Astrocyte (in vitro differentiated cells and primary cell): ENCODE measurements at regions not wholly inside any gene's neighbourhood (a gene's known extent, or its start where the extent isn't known, plus 50 kb on each side); places are given as distances from the start of the nearest gene placed in this dataset.

Source experiments
- DNase-seq: peaks from one replicate; pipeline ENCODE4 v3.0.0-alpha.2; 2010; ENCODE audit warnings: low read depth
- FAIRE-seq: peaks from 2 replicates; lab custom pipeline; 2011; peaks lifted over from hg19 to GRCh38; lab: Jason Lieb, UNC
- H2AFZ ChIP-seq: 2 replicates; pipeline ENCODE4 v1.6.0; 2012; ENCODE audit warnings: low read depth, low read length, inconsistent platforms
- H3K27ac ChIP-seq: 2 replicates; pipeline ENCODE4 v1.5.1; 2011; ENCODE audit warnings: low read depth, low read length, inconsistent platforms
- H3K27me3 ChIP-seq: 2 replicates; pipeline ENCODE4 v1.6.0; 2011; ENCODE audit warnings: low read length, inconsistent platforms; ENCODE audit not compliant: insufficient read depth
- H3K36me3 ChIP-seq: 2 replicates; pipeline ENCODE4 v1.5.1; 2011; ENCODE audit warnings: low read length, inconsistent platforms; ENCODE audit not compliant: insufficient read depth
- H3K4me1 ChIP-seq: 2 replicates; pipeline ENCODE4 v1.5.1; 2011; ENCODE audit warnings: low read length, inconsistent platforms; ENCODE audit not compliant: insufficient read depth
- H3K4me2 ChIP-seq: 2 replicates; pipeline ENCODE4 v1.6.0; 2012; ENCODE audit warnings: low read length, inconsistent platforms
- H3K4me3 ChIP-seq: 2 replicates; pipeline ENCODE4 v1.5.1; 2011; ENCODE audit warnings: low read depth, mild to moderate bottlenecking, low read length, inconsistent platforms; ENCODE audit not compliant: insufficient read depth
- H3K79me2 ChIP-seq: 2 replicates; pipeline ENCODE4 v1.6.0; 2012; ENCODE audit warnings: mild to moderate bottlenecking, low read length, inconsistent platforms; ENCODE audit not compliant: insufficient read depth
- H3K9ac ChIP-seq: 2 replicates; pipeline ENCODE4 v1.6.0; 2012; ENCODE audit warnings: mild to moderate bottlenecking, low read length, inconsistent platforms
- H3K9me3 ChIP-seq: 2 replicates; pipeline ENCODE4 v1.5.1; 2012; ENCODE audit warnings: low read depth, mild to moderate bottlenecking, low read length, inconsistent platforms; ENCODE audit not compliant: insufficient read depth
- H4K20me1 ChIP-seq: 2 replicates; pipeline ENCODE4 v1.6.0; 2012; ENCODE audit warnings: low read length, inconsistent platforms; ENCODE audit not compliant: insufficient read depth
- H3K27ac Mint-ChIP-seq: one replicate; pipeline ENCODE4 v1.8.0; 2021; ENCODE audit warnings: mild to moderate bottlenecking, mixed read lengths; ENCODE audit not compliant: unreplicated experiment
- H3K27me3 Mint-ChIP-seq: one replicate; pipeline ENCODE4 v1.8.0; 2021; ENCODE audit warnings: low read depth, mixed read lengths; ENCODE audit not compliant: unreplicated experiment
- H3K36me3 Mint-ChIP-seq: one replicate; pipeline ENCODE4 v1.8.0; 2021; ENCODE audit warnings: low read depth, mixed read lengths; ENCODE audit not compliant: unreplicated experiment
- H3K4me1 Mint-ChIP-seq: one replicate; pipeline ENCODE4 v1.8.0; 2021; ENCODE audit warnings: low read depth, mixed read lengths; ENCODE audit not compliant: unreplicated experiment
- H3K4me3 Mint-ChIP-seq: one replicate; pipeline ENCODE4 v1.8.0; 2021; ENCODE audit warnings: mild to moderate bottlenecking, moderate library complexity, mixed read lengths; ENCODE audit not compliant: unreplicated experiment
- H3K9me3 Mint-ChIP-seq: one replicate; pipeline ENCODE4 v1.8.0; 2021; ENCODE audit warnings: mild to moderate bottlenecking, mixed read lengths; ENCODE audit not compliant: unreplicated experiment
- EZH2 ChIP-seq: IDR thresholded peaks from 2 replicates; pipeline ENCODE4 v1.6.1; 2012; ENCODE audit warnings: mild to moderate bottlenecking, low read length, inconsistent platforms; ENCODE audit not compliant: insufficient read depth
- TF ChIP-seq, protein P1 (sequence below): IDR thresholded peaks from 2 replicates; pipeline ENCODE4 v1.5.1; 2011; ENCODE audit warnings: low read depth, mild to moderate bottlenecking, inconsistent platforms, low read length, moderate library complexity; ENCODE audit not compliant: insufficient read depth

DNA sequence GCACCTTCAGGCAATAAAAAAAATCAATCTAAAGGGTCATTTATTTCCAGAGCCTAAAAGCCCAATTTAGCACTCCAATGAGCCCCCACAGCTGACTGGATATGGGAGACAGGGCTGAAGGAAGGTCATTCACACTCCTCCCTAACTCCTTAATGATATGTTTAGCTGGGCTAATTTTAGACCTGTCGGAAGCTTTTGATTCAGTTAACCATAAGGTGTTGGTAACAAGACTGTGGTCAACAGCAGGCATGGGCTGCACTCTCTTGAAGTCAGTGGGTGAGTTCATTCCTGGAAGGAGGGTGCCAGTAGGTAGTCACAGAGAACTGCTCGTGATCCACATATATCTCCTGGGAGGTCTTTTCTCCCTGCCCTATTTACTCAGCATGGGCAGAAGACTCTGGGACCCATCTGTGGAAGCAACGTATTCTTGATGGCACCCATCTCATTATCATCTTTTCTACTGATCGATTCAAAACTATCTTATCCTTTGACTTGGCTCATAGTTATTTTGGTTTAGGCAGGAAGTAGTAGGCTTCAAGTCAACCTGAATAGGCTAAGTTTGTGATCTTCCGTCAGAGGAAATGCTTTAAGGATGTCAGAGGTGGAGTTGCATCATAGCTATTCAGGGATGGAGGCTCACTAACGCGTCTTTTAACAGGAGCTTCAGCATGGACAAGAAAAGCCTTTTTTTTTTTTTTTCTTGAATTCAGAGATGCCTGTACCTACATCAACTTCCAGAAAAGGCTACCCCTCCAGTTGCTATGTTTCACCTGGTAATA, 367.7 kb upstream of the SLC30A5 start:
- TF ChIP-seq, protein P1, sequence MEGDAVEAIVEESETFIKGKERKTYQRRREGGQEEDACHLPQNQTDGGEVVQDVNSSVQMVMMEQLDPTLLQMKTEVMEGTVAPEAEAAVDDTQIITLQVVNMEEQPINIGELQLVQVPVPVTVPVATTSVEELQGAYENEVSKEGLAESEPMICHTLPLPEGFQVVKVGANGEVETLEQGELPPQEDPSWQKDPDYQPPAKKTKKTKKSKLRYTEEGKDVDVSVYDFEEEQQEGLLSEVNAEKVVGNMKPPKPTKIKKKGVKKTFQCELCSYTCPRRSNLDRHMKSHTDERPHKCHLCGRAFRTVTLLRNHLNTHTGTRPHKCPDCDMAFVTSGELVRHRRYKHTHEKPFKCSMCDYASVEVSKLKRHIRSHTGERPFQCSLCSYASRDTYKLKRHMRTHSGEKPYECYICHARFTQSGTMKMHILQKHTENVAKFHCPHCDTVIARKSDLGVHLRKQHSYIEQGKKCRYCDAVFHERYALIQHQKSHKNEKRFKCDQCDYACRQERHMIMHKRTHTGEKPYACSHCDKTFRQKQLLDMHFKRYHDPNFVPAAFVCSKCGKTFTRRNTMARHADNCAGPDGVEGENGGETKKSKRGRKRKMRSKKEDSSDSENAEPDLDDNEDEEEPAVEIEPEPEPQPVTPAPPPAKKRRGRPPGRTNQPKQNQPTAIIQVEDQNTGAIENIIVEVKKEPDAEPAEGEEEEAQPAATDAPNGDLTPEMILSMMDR = no peak
- no peaks in the 10 kb centered on the region for H3K9me3 Mint-ChIP-seq

DNA sequence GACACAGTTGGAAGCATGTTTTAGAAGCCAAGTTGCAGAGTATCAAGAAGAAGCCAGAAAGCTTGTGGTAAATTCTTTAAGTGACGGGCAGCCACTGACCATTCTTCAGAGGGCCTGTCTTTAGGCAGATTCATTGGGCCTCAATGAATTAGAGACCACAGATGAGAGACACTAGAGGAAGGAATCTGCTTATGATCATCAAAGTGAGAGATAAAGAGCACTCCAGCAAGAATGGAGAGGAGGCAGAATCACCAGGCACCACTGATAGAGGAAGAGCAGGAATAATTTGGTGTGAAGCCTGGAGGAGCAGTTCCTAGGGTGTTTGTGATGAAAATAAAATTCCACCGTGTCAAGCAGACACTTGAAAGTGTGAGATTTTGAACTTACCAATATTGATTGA, 365.9 kb upstream of the SLC30A5 start:
- H3K4me1 ChIP-seq = peaks cover 11% of the 10 kb centered on the region
- Mint-ChIP-seq H3K4me1 (peaks cover 16% of the 10 kb centered on the region), H3K36me3 (no peaks in the 10 kb centered on the region), H3K27ac (no peak overlapping the region), H3K27me3 (no peaks in the 10 kb centered on the region), H3K9me3 (no peaks in the 10 kb centered on the region), H3K4me3 (no peak overlapping the region)
- no peaks in the 10 kb centered on the region for H3K27me3 ChIP-seq
- H3K27ac ChIP-seq = no peak overlapping the region
- FAIRE-seq (no peak), DNase-seq (peak; percentile 18)
- H3K4me2 ChIP-seq = no peak overlapping the region
- H3K36me3 ChIP-seq = no peaks in the 10 kb centered on the region
- H3K4me3 ChIP-seq = no peak overlapping the region
- H3K9me3 ChIP-seq = no peaks in the 10 kb centered on the region
- no peak overlapping the region for H2AFZ ChIP-seq
- H4K20me1 ChIP-seq = no peaks in the 10 kb centered on the region
- no peaks in the 10 kb centered on the region for H3K79me2 ChIP-seq
- no peak overlapping the region for H3K9ac ChIP-seq
- TF ChIP-seq, protein P1 = no peak
- TF ChIP-seq EZH2 = no peak

More for the DNA sequence above, 367.7 kb upstream of the SLC30A5 start:
- Histone ChIP-seq H3K4me3 (no peak overlapping the region), H3K27me3 (no peaks in the 10 kb centered on the region), H4K20me1 (no peaks in the 10 kb centered on the region), H3K9ac (no peak overlapping the region), H3K4me1 (peaks cover 10% of the 10 kb centered on the region), H3K27ac (no peak overlapping the region), H3K79me2 (no peaks in the 10 kb centered on the region), H3K36me3 (no peaks in the 10 kb centered on the region), H3K9me3 (no peaks in the 10 kb centered on the region), H3K4me2 (no peak overlapping the region), H2AFZ (no peak overlapping the region)
- H3K27ac Mint-ChIP-seq = no peak overlapping the region
- no peaks in the 10 kb centered on the region for H3K36me3 Mint-ChIP-seq
- FAIRE-seq (no peak), DNase-seq (no peak)
- H3K27me3 Mint-ChIP-seq = no peaks in the 10 kb centered on the region
- peaks cover 13% of the 10 kb centered on the region for H3K4me1 Mint-ChIP-seq
- no peak overlapping the region for H3K4me3 Mint-ChIP-seq

DNA sequence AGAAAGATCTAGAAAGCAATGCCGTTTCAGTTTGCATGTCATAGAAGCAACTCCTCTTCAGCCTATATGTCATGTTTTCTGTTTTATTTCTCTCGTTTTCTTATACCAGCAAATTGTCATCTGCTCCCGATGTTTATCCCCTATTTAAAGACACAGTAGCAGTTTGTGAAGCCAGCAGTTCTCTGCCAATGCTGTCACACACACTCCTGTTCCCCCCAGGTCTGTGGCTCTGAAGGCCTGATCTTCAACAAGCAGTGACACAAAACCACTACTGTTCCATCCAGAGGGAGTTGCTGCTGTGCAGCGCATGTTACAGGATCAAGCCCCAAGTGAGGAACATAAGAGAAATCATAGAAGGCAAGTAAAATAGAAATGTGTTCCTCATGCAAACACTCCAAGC, 364.1 kb upstream of the SLC30A5 start:
- H2AFZ ChIP-seq = no peak overlapping the region
- Mint-ChIP-seq H3K4me3 (no peak overlapping the region), H3K4me1 (peaks cover 16% of the 10 kb centered on the region), H3K27me3 (no peaks in the 10 kb centered on the region), H3K27ac (no peak overlapping the region), H3K36me3 (no peaks in the 10 kb centered on the region), H3K9me3 (no peaks in the 10 kb centered on the region)
- H3K9me3 ChIP-seq = no peaks in the 10 kb centered on the region
- no peaks in the 10 kb centered on the region for H3K79me2 ChIP-seq
- no peak overlapping the region for H3K4me2 ChIP-seq
- no peak overlapping the region for H3K9ac ChIP-seq
- H3K27me3 ChIP-seq = no peaks in the 10 kb centered on the region
- no peaks in the 10 kb centered on the region for H3K36me3 ChIP-seq
- peaks cover 11% of the 10 kb centered on the region for H3K4me1 ChIP-seq
- no peaks in the 10 kb centered on the region for H4K20me1 ChIP-seq
- TF ChIP-seq, protein P1 = no peak
- TF ChIP-seq EZH2 = no peak
- DNase-seq = no peak
- H3K27ac ChIP-seq = no peak overlapping the region
- no peak overlapping the region for H3K4me3 ChIP-seq
- no peak for FAIRE-seq
